Lower leg skin (tissue), 3 donors: ENCODE measurements at regions not wholly inside any gene's neighbourhood (a gene's known extent, or its start where the extent isn't known, plus 50 kb on each side); places are given as distances from the start of the nearest gene placed in this dataset.

Source experiments
- POLR2A ChIP-seq, 2 donors: fragments of 450-650 bp; IDR thresholded peaks; one replicate each; pipeline ENCODE4 v1.6.1; 2016 to 2017; ENCODE audit warnings: antibody characterized with exemption in 2 of 2, mild to moderate bottlenecking in 1 of 2, moderate library complexity in 1 of 2
- TF ChIP-seq, protein P1 (sequence below), 3 donors: fragments of 450-650 bp; IDR thresholded peaks; one replicate each; pipeline ENCODE4 v1.5.1; 2016; ENCODE audit warnings: antibody characterized with exemption in 3 of 3, mild to moderate bottlenecking in 3 of 3, moderate library complexity in 2 of 3

DNA sequence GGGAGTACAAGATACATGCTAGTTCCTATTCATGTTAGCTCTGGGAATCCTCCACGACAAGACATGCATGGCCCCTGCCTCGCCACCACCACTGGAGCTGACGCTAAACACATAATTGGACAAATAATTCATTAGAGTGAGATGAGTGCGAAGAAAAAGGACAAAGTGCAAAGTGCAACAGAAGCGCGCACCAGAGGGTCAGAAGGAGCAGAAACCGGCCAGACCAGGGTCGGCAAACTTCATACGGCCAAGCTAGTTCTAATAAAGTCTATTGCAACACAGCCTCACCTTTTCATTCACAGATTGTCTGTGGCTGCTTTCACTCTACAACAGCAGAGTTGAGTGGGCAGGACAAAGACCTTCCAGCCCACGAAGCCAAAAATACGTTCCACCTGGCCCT lies 266.1 kb upstream of the KLHL29 start:
- TF ChIP-seq POLR2A (IDR thresholded peaks at IDR 0.05): no peak
- TF ChIP-seq, protein P1, sequence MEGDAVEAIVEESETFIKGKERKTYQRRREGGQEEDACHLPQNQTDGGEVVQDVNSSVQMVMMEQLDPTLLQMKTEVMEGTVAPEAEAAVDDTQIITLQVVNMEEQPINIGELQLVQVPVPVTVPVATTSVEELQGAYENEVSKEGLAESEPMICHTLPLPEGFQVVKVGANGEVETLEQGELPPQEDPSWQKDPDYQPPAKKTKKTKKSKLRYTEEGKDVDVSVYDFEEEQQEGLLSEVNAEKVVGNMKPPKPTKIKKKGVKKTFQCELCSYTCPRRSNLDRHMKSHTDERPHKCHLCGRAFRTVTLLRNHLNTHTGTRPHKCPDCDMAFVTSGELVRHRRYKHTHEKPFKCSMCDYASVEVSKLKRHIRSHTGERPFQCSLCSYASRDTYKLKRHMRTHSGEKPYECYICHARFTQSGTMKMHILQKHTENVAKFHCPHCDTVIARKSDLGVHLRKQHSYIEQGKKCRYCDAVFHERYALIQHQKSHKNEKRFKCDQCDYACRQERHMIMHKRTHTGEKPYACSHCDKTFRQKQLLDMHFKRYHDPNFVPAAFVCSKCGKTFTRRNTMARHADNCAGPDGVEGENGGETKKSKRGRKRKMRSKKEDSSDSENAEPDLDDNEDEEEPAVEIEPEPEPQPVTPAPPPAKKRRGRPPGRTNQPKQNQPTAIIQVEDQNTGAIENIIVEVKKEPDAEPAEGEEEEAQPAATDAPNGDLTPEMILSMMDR (IDR thresholded peaks at IDR 0.05): no peak
